CD4-positive, CD25-positive, alpha-beta regulatory T cell (primary cell): ENCODE measurements at regions not wholly inside any gene's neighbourhood (a gene's known extent, or its start where the extent isn't known, plus 50 kb on each side); places are given as distances from the start of the nearest gene placed in this dataset.

Source experiments
- ATAC-seq, 2 donors: fragments of 150-1000 bp; cut with Tn5 transposase; one replicate each; pipeline ENCODE4 v1.10.0; 2021; ENCODE audit warnings: low read depth in 2 of 2, moderate number of reproducible peaks in 2 of 2, moderate library complexity in 1 of 2
- DNase-seq, 3 donors: peaks; one replicate each; pipeline versions ENCODE4 v3.0.0 to v3.0.0-alpha.2; 2012 to 2022; ENCODE audit warnings: mixed read lengths in 1 of 3
- H3K27ac ChIP-seq: one replicate; pipeline ENCODE4 v1.7.0; 2013; ENCODE audit warnings: mild to moderate bottlenecking, low read length; ENCODE audit not compliant: insufficient read depth, poor library complexity, severe bottlenecking
- H3K27me3 ChIP-seq: one replicate; pipeline ENCODE4 v1.7.0; 2013; ENCODE audit warnings: low read length; ENCODE audit not compliant: control insufficient read depth, insufficient read depth
- H3K36me3 ChIP-seq: one replicate; pipeline ENCODE4 v1.7.0; 2013; ENCODE audit warnings: mild to moderate bottlenecking, low read length, moderate library complexity; ENCODE audit not compliant: control insufficient read depth, insufficient read depth
- H3K4me1 ChIP-seq: 2 replicates; pipeline ENCODE4 v1.7.0; 2013; ENCODE audit warnings: mild to moderate bottlenecking, low read length; ENCODE audit not compliant: insufficient read depth, control insufficient read depth, poor library complexity, severe bottlenecking
- H3K4me3 ChIP-seq: one replicate; pipeline ENCODE4 v1.7.0; 2013; ENCODE audit warnings: low read depth, mild to moderate bottlenecking, low read length, moderate library complexity
- H3K9me3 ChIP-seq, 2 experiments: 1 replicate in 1 of 2; 2 replicates in 1 of 2; pipeline ENCODE4 v1.7.0; 2013; ENCODE audit warnings: low read length in 2 of 2, mild to moderate bottlenecking in 1 of 2, moderate library complexity in 1 of 2; ENCODE audit not compliant: control insufficient read depth in 2 of 2
- H3K27ac Mint-ChIP-seq, 3 donors: one replicate each; pipeline ENCODE4 v1.8.0; 2020 to 2022; ENCODE audit warnings: mild to moderate bottlenecking in 3 of 3, mixed read lengths in 3 of 3, moderate library complexity in 2 of 3
- H3K27me3 Mint-ChIP-seq: one replicate; pipeline ENCODE4 v1.8.0; 2022; ENCODE audit warnings: mild to moderate bottlenecking, mixed read lengths
- H3K36me3 Mint-ChIP-seq: one replicate; pipeline ENCODE4 v1.8.0; 2020; ENCODE audit warnings: mixed read lengths
- H3K4me1 Mint-ChIP-seq, 4 donors: one replicate each; pipeline ENCODE4 v1.8.0; 2020 to 2022; ENCODE audit warnings: mixed read lengths in 4 of 4, mild to moderate bottlenecking in 1 of 4
- H3K4me3 Mint-ChIP-seq, 4 donors: one replicate each; pipeline ENCODE4 v1.8.0; 2020 to 2022; ENCODE audit warnings: mild to moderate bottlenecking in 4 of 4, mixed read lengths in 4 of 4, moderate library complexity in 3 of 4
- H3K9me3 Mint-ChIP-seq, 7 donors: one replicate each; pipeline ENCODE4 v1.8.0; 2020 to 2022; ENCODE audit warnings: mixed read lengths in 7 of 7, mild to moderate bottlenecking in 3 of 7, moderate library complexity in 2 of 7

- peaks cover 2 to 28% (median 13%) of the 10 kb centered on the region in 7 donors for H3K9me3 Mint-ChIP-seq
- H3K36me3 Mint-ChIP-seq, result no peaks in the 10 kb centered on the region
- Histone ChIP-seq H3K36me3 (no peaks in the 10 kb centered on the region), H3K4me1 (no peaks in the 10 kb centered on the region), H3K27ac (no peak overlapping the region), H3K9me3 (peaks cover 3 to 21% of the 10 kb centered on the region in 2 experiments), H3K4me3 (no peak overlapping the region), H3K27me3 (no peaks in the 10 kb centered on the region)
- no peak for DNase-seq
- H3K4me3 Mint-ChIP-seq, result no peak overlapping the region
- H3K27ac Mint-ChIP-seq, result no peak overlapping the region
- no peaks in the 10 kb centered on the region for H3K27me3 Mint-ChIP-seq
- H3K4me1 Mint-ChIP-seq, result no peaks in the 10 kb centered on the region
- no peak for ATAC-seq
These were observed 218.6 kb upstream of the CDH8 start for GRCh38 chr16:62254847-62255246.

DNA sequence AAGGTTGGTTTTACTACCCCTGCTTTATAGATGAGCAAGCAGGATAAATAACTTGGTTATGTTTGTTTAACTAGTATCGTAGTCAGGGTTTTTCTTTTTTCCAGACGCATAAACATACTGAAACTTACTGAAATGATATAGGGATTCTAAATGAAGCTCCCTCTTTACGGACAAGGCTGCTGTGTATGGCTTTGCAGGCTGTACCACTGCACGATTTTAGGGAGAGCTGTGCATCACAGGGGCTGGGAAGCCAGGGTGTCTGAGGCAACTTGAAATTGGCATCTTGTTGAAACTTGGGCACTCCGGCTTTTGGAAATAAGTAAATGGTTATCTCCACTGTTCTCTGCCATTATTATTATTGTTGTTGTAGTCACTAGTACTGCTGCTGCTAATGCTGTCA lies 218.1 kb upstream of the CDH8 start:
- no peak overlapping the region for H3K4me3 Mint-ChIP-seq
- peaks cover 3 to 23% of the 10 kb centered on the region in 2 experiments for H3K9me3 ChIP-seq
- H3K27me3 Mint-ChIP-seq, result no peaks in the 10 kb centered on the region
- H3K4me3 ChIP-seq, result no peak overlapping the region
- peaks cover 6 to 26% (median 11%) of the 10 kb centered on the region in 7 donors for H3K9me3 Mint-ChIP-seq
- DNase-seq (no peak), ATAC-seq (no peak)
- H3K4me1 Mint-ChIP-seq, result no peaks in the 10 kb centered on the region
- no peaks in the 10 kb centered on the region for H3K36me3 Mint-ChIP-seq
- no peaks in the 10 kb centered on the region for H3K36me3 ChIP-seq
- no peaks in the 10 kb centered on the region for H3K27me3 ChIP-seq
- no peaks in the 10 kb centered on the region for H3K4me1 ChIP-seq
- H3K27ac ChIP-seq, result no peak overlapping the region
- H3K27ac Mint-ChIP-seq, result no peak overlapping the region

DNA sequence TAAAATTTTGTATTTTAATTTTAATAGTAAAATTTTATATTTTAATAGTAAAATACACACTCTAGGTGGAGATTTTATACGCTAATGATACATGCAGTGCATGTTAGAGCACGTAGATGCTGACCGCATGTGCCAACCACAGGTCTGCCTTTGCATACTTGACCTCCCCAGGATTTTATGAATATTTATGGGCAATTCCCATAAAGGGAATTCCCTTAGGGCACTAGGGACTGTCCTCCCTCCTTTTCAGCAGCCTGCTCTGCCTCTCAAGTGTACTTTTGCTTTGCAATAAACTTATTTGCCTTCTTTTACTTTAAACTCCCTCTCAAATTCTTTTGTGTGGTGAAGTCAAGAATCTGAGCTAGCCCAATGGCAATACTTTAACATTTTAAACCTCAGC lies 217.7 kb upstream of the CDH8 start:
- no peaks in the 10 kb centered on the region for H3K36me3 Mint-ChIP-seq
- no peak overlapping the region for H3K4me3 Mint-ChIP-seq
- no peak overlapping the region for H3K27ac Mint-ChIP-seq
- H3K4me1 ChIP-seq, result no peaks in the 10 kb centered on the region
- no peaks in the 10 kb centered on the region for H3K4me1 Mint-ChIP-seq
- H3K9me3 ChIP-seq, result peaks cover 3 to 19% of the 10 kb centered on the region in 2 experiments
- H3K27me3 ChIP-seq, result no peaks in the 10 kb centered on the region
- no peaks in the 10 kb centered on the region for H3K36me3 ChIP-seq
- H3K27me3 Mint-ChIP-seq, result no peaks in the 10 kb centered on the region
- H3K4me3 ChIP-seq, result no peak overlapping the region
- H3K27ac ChIP-seq, result no peak overlapping the region
- no peak for ATAC-seq
- peaks cover 6 to 26% (median 11%) of the 10 kb centered on the region in 7 donors for H3K9me3 Mint-ChIP-seq
- no peak for DNase-seq

GRCh38 chr16:62249069-62249468 lies 212.8 kb upstream of the CDH8 start:
- no peaks in the 10 kb centered on the region for H3K27me3 Mint-ChIP-seq
- Histone ChIP-seq H3K4me1 (no peaks in the 10 kb centered on the region), H3K9me3 (peaks cover 0 to 12% of the 10 kb centered on the region in 2 experiments), H3K27me3 (no peaks in the 10 kb centered on the region), H3K36me3 (no peaks in the 10 kb centered on the region), H3K27ac (no peak overlapping the region), H3K4me3 (no peak overlapping the region)
- H3K4me1 Mint-ChIP-seq, result no peaks in the 10 kb centered on the region
- DNase-seq, result no peak
- no peak for ATAC-seq
- no peak overlapping the region for H3K4me3 Mint-ChIP-seq
- no peaks in the 10 kb centered on the region for H3K36me3 Mint-ChIP-seq
- H3K9me3 Mint-ChIP-seq, result peaks cover 5 to 33% (median 11%) of the 10 kb centered on the region in 7 donors
- H3K27ac Mint-ChIP-seq, result no peak overlapping the region

GRCh38 chr16:62240722-62241121 lies 204.5 kb upstream of the CDH8 start:
- no peaks in the 10 kb centered on the region for H3K36me3 Mint-ChIP-seq
- Histone ChIP-seq H3K27ac (no peak overlapping the region), H3K27me3 (no peaks in the 10 kb centered on the region), H3K9me3 (peaks cover 0 to 12% of the 10 kb centered on the region in 2 experiments), H3K36me3 (no peaks in the 10 kb centered on the region), H3K4me3 (no peak overlapping the region), H3K4me1 (no peaks in the 10 kb centered on the region)
- no peak overlapping the region for H3K27ac Mint-ChIP-seq
- ATAC-seq (no peak), DNase-seq (no peak)
- H3K27me3 Mint-ChIP-seq, result no peaks in the 10 kb centered on the region
- H3K9me3 Mint-ChIP-seq, result peaks cover 6 to 34% (median 12%) of the 10 kb centered on the region in 7 donors
- H3K4me1 Mint-ChIP-seq, result no peaks in the 10 kb centered on the region
- H3K4me3 Mint-ChIP-seq, result no peak overlapping the region

GRCh38 chr16:62225675-62226074 lies 189.4 kb upstream of the CDH8 start:
- no peak for ATAC-seq
- H3K27me3 ChIP-seq, result no peaks in the 10 kb centered on the region
- H3K27ac ChIP-seq, result no peak overlapping the region
- no peaks in the 10 kb centered on the region for H3K4me1 ChIP-seq
- H3K4me3 ChIP-seq, result no peak overlapping the region
- DNase-seq, result peak in 1 of 3 donors; percentile 11
- H3K9me3 Mint-ChIP-seq, result peaks cover 4 to 36% (median 8%) of the 10 kb centered on the region in 7 donors
- H3K36me3 ChIP-seq, result no peaks in the 10 kb centered on the region
- H3K27ac Mint-ChIP-seq, result no peak overlapping the region
- no peak overlapping the region for H3K4me3 Mint-ChIP-seq
- no peaks in the 10 kb centered on the region for H3K36me3 Mint-ChIP-seq
- H3K9me3 ChIP-seq, result peaks cover 0 to 4% of the 10 kb centered on the region in 2 experiments
- no peaks in the 10 kb centered on the region for H3K4me1 Mint-ChIP-seq
- no peaks in the 10 kb centered on the region for H3K27me3 Mint-ChIP-seq

GRCh38 chr16:62224646-62225209 lies 188.5 kb upstream of the CDH8 start:
- peaks cover 0 to 36% (median 8%) of the 10 kb centered on the region in 7 donors for H3K9me3 Mint-ChIP-seq
- H3K4me1 Mint-ChIP-seq, result no peaks in the 10 kb centered on the region
- H3K27me3 Mint-ChIP-seq, result no peaks in the 10 kb centered on the region

GRCh38 chr16:62216837-62217236 lies 180.6 kb upstream of the CDH8 start:
- H3K36me3 Mint-ChIP-seq, result no peaks in the 10 kb centered on the region

More at GRCh38 chr16:62224646-62225209, 188.5 kb upstream of the CDH8 start:
- no peaks in the 10 kb centered on the region for H3K36me3 ChIP-seq
- DNase-seq (no peak), ATAC-seq (no peak)
- H3K27ac Mint-ChIP-seq, result no peak overlapping the region
- H3K4me1 ChIP-seq, result no peaks in the 10 kb centered on the region
- H3K27ac ChIP-seq, result no peak overlapping the region
- H3K9me3 ChIP-seq, result peaks cover 0 to 6% of the 10 kb centered on the region in 2 experiments
- H3K4me3 Mint-ChIP-seq, result no peak overlapping the region
- no peak overlapping the region for H3K4me3 ChIP-seq
- no peaks in the 10 kb centered on the region for H3K36me3 Mint-ChIP-seq
- H3K27me3 ChIP-seq, result no peaks in the 10 kb centered on the region

More at GRCh38 chr16:62216837-62217236, 180.6 kb upstream of the CDH8 start:
- Histone ChIP-seq H3K27ac (no peak overlapping the region), H3K4me1 (no peaks in the 10 kb centered on the region), H3K9me3 (peaks cover 0 to 12% of the 10 kb centered on the region in 2 experiments), H3K4me3 (no peak overlapping the region), H3K36me3 (no peaks in the 10 kb centered on the region), H3K27me3 (no peaks in the 10 kb centered on the region)
- no peak for ATAC-seq
- Mint-ChIP-seq H3K9me3 (peaks cover 1 to 40% (median 12%) of the 10 kb centered on the region in 7 donors), H3K4me3 (no peak overlapping the region), H3K27ac (no peak overlapping the region), H3K27me3 (no peaks in the 10 kb centered on the region), H3K4me1 (no peaks in the 10 kb centered on the region)
- DNase-seq, result no peak
